HuH-7 (cell line): ENCODE measurements at regions not wholly inside any gene's neighbourhood (a gene's known extent, or its start where the extent isn't known, plus 50 kb on each side); places are given as distances from the start of the nearest gene placed in this dataset.

Experiments
- DNase-seq: peaks from one replicate; pipeline ENCODE4 v3.0.0; 2011; ENCODE audit warnings: low spot score

GRCh38 chr3:13208706-13209633 is 135.7 kb upstream of the IQSEC1 start:
- DNase-seq: no peak

GRCh38 chr3:13207975-13208705 is 134.9 kb upstream of the IQSEC1 start:
- no peak for DNase-seq

- DNase-seq: no peak
Measured at GRCh38 chr3:13207578-13207922, 134.3 kb upstream of the IQSEC1 start.

GRCh38 chr3:13206799-13207577 is 133.8 kb upstream of the IQSEC1 start:
- no peak for DNase-seq

GRCh38 chr3:13205567-13206143 is 132.4 kb upstream of the IQSEC1 start:
- no peak for DNase-seq

- no peak for DNase-seq
Measured at GRCh38 chr3:13204177-13204581, 130.9 kb upstream of the IQSEC1 start.

GRCh38 chr3:13203398-13204176 is 130.4 kb upstream of the IQSEC1 start:
- DNase-seq: no peak

- no peak for DNase-seq
Measured at GRCh38 chr3:13202744-13203397, 129.6 kb upstream of the IQSEC1 start.

GRCh38 chr3:13201851-13202250 is 128.6 kb upstream of the IQSEC1 start:
- DNase-seq: no peak

- peak; percentile 70 for DNase-seq
Measured at GRCh38 chr3:13200946-13201345, 127.7 kb upstream of the IQSEC1 start.

- DNase-seq: no peak
Measured at GRCh38 chr3:13200465-13200864, 127.2 kb upstream of the IQSEC1 start.

GRCh38 chr3:13199899-13200451 is 126.7 kb upstream of the IQSEC1 start:
- DNase-seq: no peak

- no peak for DNase-seq
Measured at GRCh38 chr3:13199006-13199776, 126.0 kb upstream of the IQSEC1 start.

- DNase-seq: no peak
Measured at GRCh38 chr3:13198264-13198879, 125.1 kb upstream of the IQSEC1 start.

GRCh38 chr3:13197795-13198194 is 124.6 kb upstream of the IQSEC1 start:
- no peak for DNase-seq

GRCh38 chr3:13197281-13197680 is 124.1 kb upstream of the IQSEC1 start:
- DNase-seq: no peak

- no peak for DNase-seq
Measured at GRCh38 chr3:13195374-13195773, 122.1 kb upstream of the IQSEC1 start.

GRCh38 chr3:13194285-13195209 is 121.3 kb upstream of the IQSEC1 start:
- DNase-seq: peak; percentile 72
